ENCODE measurements at regions not wholly inside any gene's neighbourhood (a gene's known extent, or its start where the extent isn't known, plus 50 kb on each side); places are given as distances from the start of the nearest gene placed in this dataset.

- no peak for TF ChIP-seq CTCF (IDR thresholded peaks at IDR 0.05)
- TF ChIP-seq POLR2A (IDR thresholded peaks at IDR 0.05), result no peak
Measured at GRCh38 chr1:95927061-95927460, 693.1 kb downstream of the RWDD3 start.
